Ascending aorta (tissue), 2 donors: ENCODE measurements at regions not wholly inside any gene's neighbourhood (a gene's known extent, or its start where the extent isn't known, plus 50 kb on each side); places are given as distances from the start of the nearest gene placed in this dataset.

ENCODE experiments used
- DNase-seq, 2 donors: peaks; one replicate each; pipeline ENCODE4 v3.0.0-alpha.2; 2019; ENCODE audit warnings: low spot score in 2 of 2
- H3K27ac ChIP-seq, 2 donors: fragments of 200-600 bp; sonication (generic); one replicate each; pipeline ENCODE4 v1.5.1; 2016 to 2017; ENCODE audit warnings: mild to moderate bottlenecking in 1 of 2
- H3K27me3 ChIP-seq: fragments of 200-600 bp; sonication (generic); one replicate; pipeline ENCODE4 v1.5.1; 2017
- H3K36me3 ChIP-seq, 2 donors: fragments of 200-600 bp; sonication (generic); one replicate each; pipeline ENCODE4 v1.5.1; 2016
- H3K4me1 ChIP-seq, 2 donors: fragments of 200-600 bp; sonication (generic); one replicate each; pipeline ENCODE4 v1.5.1; 2016 to 2017; ENCODE audit warnings: mild to moderate bottlenecking in 1 of 2
- H3K4me3 ChIP-seq, 2 donors: fragments of 200-600 bp; sonication (generic); one replicate each; pipeline ENCODE4 v1.5.1; 2016 to 2017; ENCODE audit warnings: mild to moderate bottlenecking in 1 of 2
- H3K9me3 ChIP-seq, 2 donors: fragments of 200-600 bp; sonication (generic); one replicate each; pipeline ENCODE4 v1.5.1; 2016
- CTCF ChIP-seq, 3 experiments: fragments of 200-600 bp in 2 of 3; fragments of 450-650 bp in 1 of 3; sonication (generic) in 2 of 3; IDR thresholded peaks; one replicate each; pipeline ENCODE4 v1.5.1; 2016 to 2019; ENCODE audit warnings: antibody characterized with exemption in 3 of 3, mild to moderate bottlenecking in 1 of 3, moderate library complexity in 1 of 3
- intact Hi-C: fragments of 100-400 bp; cut with DNase I; formaldehyde crosslinking; loops from one replicate; pipeline ENCODE4 v1.15.1; 2023

GRCh38 chr7:12945901-12946300 lies 258.5 kb downstream of the ARL4A start:
- H3K27me3 ChIP-seq, result no peaks in the 10 kb centered on the region
- DNase-seq, result no peak
- no peak for TF ChIP-seq CTCF (IDR thresholded peaks at IDR 0.05)
- no peaks in the 10 kb centered on the region for H3K4me1 ChIP-seq
- no peaks in the 10 kb centered on the region for H3K9me3 ChIP-seq
- H3K36me3 ChIP-seq, result no peaks in the 10 kb centered on the region
- no peak overlapping the region for H3K27ac ChIP-seq
- intact Hi-C loops, result no loop called here
- no peak overlapping the region for H3K4me3 ChIP-seq

GRCh38 chr7:12947465-12947864 lies 260.0 kb downstream of the ARL4A start:
- TF ChIP-seq CTCF (IDR thresholded peaks at IDR 0.05), result no peak
- intact Hi-C loops, result no loop called here
- no peak for DNase-seq
- Histone ChIP-seq H3K4me3 (no peak overlapping the region), H3K9me3 (no peaks in the 10 kb centered on the region), H3K27ac (no peak overlapping the region), H3K36me3 (no peaks in the 10 kb centered on the region), H3K4me1 (no peaks in the 10 kb centered on the region), H3K27me3 (no peaks in the 10 kb centered on the region)

- no peak for TF ChIP-seq CTCF (IDR thresholded peaks at IDR 0.05)
- Histone ChIP-seq H3K4me3 (no peak overlapping the region), H3K4me1 (no peaks in the 10 kb centered on the region), H3K27ac (no peak overlapping the region), H3K36me3 (no peaks in the 10 kb centered on the region), H3K27me3 (no peaks in the 10 kb centered on the region), H3K9me3 (no peaks in the 10 kb centered on the region)
- intact Hi-C loops, result no loop called here
- no peak for DNase-seq
Measured at GRCh38 chr7:12949060-12949931, 261.9 kb downstream of the ARL4A start.

GRCh38 chr7:12951397-12951801 lies 264.0 kb downstream of the ARL4A start:
- H3K4me1 ChIP-seq, result no peaks in the 10 kb centered on the region
- no peak for DNase-seq
- intact Hi-C loops, result no loop called here

GRCh38 chr7:12954380-12955033 lies 267.1 kb downstream of the ARL4A start:
- no peak for TF ChIP-seq CTCF (IDR thresholded peaks at IDR 0.05)

More at GRCh38 chr7:12951397-12951801, 264.0 kb downstream of the ARL4A start:
- no peak for TF ChIP-seq CTCF (IDR thresholded peaks at IDR 0.05)
- H3K4me3 ChIP-seq, result no peak overlapping the region
- no peaks in the 10 kb centered on the region for H3K27me3 ChIP-seq
- no peaks in the 10 kb centered on the region for H3K9me3 ChIP-seq
- no peak overlapping the region for H3K27ac ChIP-seq
- H3K36me3 ChIP-seq, result no peaks in the 10 kb centered on the region

More at GRCh38 chr7:12954380-12955033, 267.1 kb downstream of the ARL4A start:
- intact Hi-C loops, result no loop called here
- Histone ChIP-seq H3K9me3 (no peaks in the 10 kb centered on the region), H3K4me1 (no peaks in the 10 kb centered on the region), H3K27me3 (no peaks in the 10 kb centered on the region), H3K36me3 (no peaks in the 10 kb centered on the region), H3K4me3 (no peak overlapping the region), H3K27ac (no peak overlapping the region)
- DNase-seq, result no peak
